NCI-H1694 treated with DMSO at 0.1 percent for 48 hours (cell line): ENCODE measurements at regions not wholly inside any gene's neighbourhood (a gene's known extent, or its start where the extent isn't known, plus 50 kb on each side); places are given as distances from the start of the nearest gene placed in this dataset.

Experiments
- DNase-seq: peaks from one replicate; lab custom pipeline; 2025; lab: John Stamatoyannopoulos, UW

GRCh38 chr20:10992731-10993130 lies 318.9 kb upstream of the JAG1 start:
- no peak for DNase-seq

- no peak for DNase-seq
These were observed 321.3 kb upstream of the JAG1 start for GRCh38 chr20:10994991-10995700.

- DNase-seq: no peak
These were observed 324.7 kb upstream of the JAG1 start for GRCh38 chr20:10998476-10998875.

GRCh38 chr20:11000416-11000815 lies 326.6 kb upstream of the JAG1 start:
- no peak for DNase-seq

- no peak for DNase-seq
These were observed 327.5 kb upstream of the JAG1 start for GRCh38 chr20:11001302-11001701.

- DNase-seq: no peak
These were observed 328.2 kb upstream of the JAG1 start for GRCh38 chr20:11001764-11002540.

- DNase-seq: no peak
These were observed 329.5 kb upstream of the JAG1 start for GRCh38 chr20:11003341-11003740.

GRCh38 chr20:11008444-11009033 lies 334.7 kb upstream of the JAG1 start:
- DNase-seq: no peak

- no peak for DNase-seq
These were observed 337.9 kb upstream of the JAG1 start for GRCh38 chr20:11011653-11012052.

GRCh38 chr20:11012975-11013374 lies 339.2 kb upstream of the JAG1 start:
- DNase-seq: no peak

- DNase-seq: no peak
These were observed 340.0 kb upstream of the JAG1 start for GRCh38 chr20:11013801-11014200.

- DNase-seq: no peak
These were observed 341.6 kb upstream of the JAG1 start for GRCh38 chr20:11015440-11015839.

- DNase-seq: no peak
These were observed 343.6 kb upstream of the JAG1 start for GRCh38 chr20:11017446-11017845.

GRCh38 chr20:11018668-11019170 lies 344.9 kb upstream of the JAG1 start:
- DNase-seq: no peak

- DNase-seq: no peak
These were observed 346.9 kb upstream of the JAG1 start for GRCh38 chr20:11020712-11021111.

- DNase-seq: no peak
These were observed 353.4 kb upstream of the JAG1 start for GRCh38 chr20:11027224-11027623.

GRCh38 chr20:11030351-11030750 lies 356.6 kb upstream of the JAG1 start:
- DNase-seq: no peak

GRCh38 chr20:11031300-11031699 lies 357.5 kb upstream of the JAG1 start:
- DNase-seq: no peak

- DNase-seq: no peak
These were observed 358.8 kb upstream of the JAG1 start for GRCh38 chr20:11032611-11033010.

- DNase-seq: no peak
These were observed 360.2 kb upstream of the JAG1 start for GRCh38 chr20:11034025-11034424.

- no peak for DNase-seq
These were observed 361.4 kb upstream of the JAG1 start for GRCh38 chr20:11035211-11035610.

GRCh38 chr20:11041396-11041795 lies 367.6 kb upstream of the JAG1 start:
- no peak for DNase-seq

GRCh38 chr20:11043001-11043400 lies 369.2 kb upstream of the JAG1 start:
- no peak for DNase-seq
